ENCODE measurements at regions not wholly inside any gene's neighbourhood (a gene's known extent, or its start where the extent isn't known, plus 50 kb on each side); places are given as distances from the start of the nearest gene placed in this dataset.

DNA sequence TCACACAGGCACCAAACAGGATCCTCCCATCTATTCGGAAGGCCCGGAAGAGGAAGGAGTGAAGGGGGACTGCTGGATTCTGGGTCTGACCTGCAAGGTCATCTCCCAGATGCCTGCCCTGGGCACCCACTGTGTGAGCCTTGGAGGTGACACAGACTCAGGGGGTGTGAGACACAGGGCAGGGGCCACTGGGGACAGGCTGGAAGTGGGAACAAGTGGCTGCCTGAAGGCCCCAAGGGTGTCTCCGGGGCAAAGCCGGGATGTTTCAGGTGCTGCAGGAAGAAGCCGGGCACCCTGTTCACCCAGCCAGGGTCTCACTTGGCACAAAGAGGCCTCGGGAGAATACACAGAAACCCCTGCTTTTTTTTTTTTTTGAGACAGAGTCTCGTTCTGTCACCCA, 385.5 kb downstream of the CTTN start:
- Histone ChIP-seq H3K27me3 (ENCODE audit: control insufficient read depth in 1 of 2, insufficient read depth in 2 of 2, low read length in 2 of 2) (no peaks in the 10 kb centered on the region), H3K9me3 (ENCODE audit: low read length) (no peaks in the 10 kb centered on the region), H4K20me1 (ENCODE audit: insufficient read depth, low read length) (peaks cover 24% of the 10 kb centered on the region), H3K9ac (ENCODE audit: insufficient read depth, low read depth, low read length) (no peak overlapping the region), H2AFZ (ENCODE audit: low read length) (no peak overlapping the region), H3K27ac (ENCODE audit: extremely low read length, insufficient read depth, low read length) (no peak overlapping the region), H3K4me1 (ENCODE audit: insufficient read depth, low read length) (no peaks in the 10 kb centered on the region), H3K36me3 (replicated peaks in 1 of 2; ENCODE audit: control insufficient read depth in 1 of 2, insufficient read depth in 2 of 2, low read length in 2 of 2) (peaks cover 8 to 24% of the 10 kb centered on the region in 2 experiments; a peak in 4 of 5 replicates), H3K4me3 (replicated peaks in 1 of 3; ENCODE audit: insufficient read depth in 1 of 3, low read depth in 2 of 3, low read length in 3 of 3) (no peak overlapping the region), H3K4me2 (ENCODE audit: low read depth, low read length) (no peak overlapping the region), H3K79me2 (ENCODE audit: insufficient read depth, low read length) (peaks cover 2% of the 10 kb centered on the region)
- ChIA-PET CTCF (ENCODE audit: low intra/inter-chr PET ratio, low total read pairs) (no interaction called here), POLR2A (no interaction called here)
- ATAC-seq (no peak), FAIRE-seq (no peak), DNase-seq (ENCODE audit: low spot score) (no peak)
- WGBS (ENCODE audit: low lambda C conversion rate), result 96% methylated on average over 7 of the region's 7 CpGs
- intact Hi-C loops (cut with micrococcal nuclease; ENCODE audit: unreplicated experiment), result no loop called here
- in situ Hi-C loops (cut with HindIII; ENCODE audit: extremely low pct_ligation_motif_present, low pct_unique_long_range_greater_than_20kb), result no loop called here
- BruUV-seq (replicated peaks), result no TSS peak
- TF ChIP-seq HMG20A (CRISPR knock-in tag; IDR thresholded peaks at IDR 0.05; ENCODE audit: borderline replicate concordance) (no peak), ZNF337 (CRISPR knock-in tag; IDR thresholded peaks at IDR 0.05; ENCODE audit: borderline replicate concordance, low read depth) (no peak), MAX (IDR thresholded peaks at IDR 0.05) (no peak), CENPX (CRISPR knock-in tag; IDR thresholded peaks at IDR 0.05) (no peak), MLXIP (CRISPR knock-in tag; IDR thresholded peaks at IDR 0.05; ENCODE audit: borderline replicate concordance) (no peak), HNRNPL (IDR thresholded peaks at IDR 0.05; ENCODE audit: low read depth, low read length) (no peak), ZC3H13 (CRISPR knock-in tag; IDR thresholded peaks at IDR 0.05) (no peak), ZNF207 (IDR thresholded peaks at IDR 0.05; ENCODE audit: borderline replicate concordance) (no peak), ZNF589 (CRISPR knock-in tag; conservative IDR thresholded peaks at IDR 0.05) (no peak), ZNF335 (CRISPR knock-in tag; IDR thresholded peaks at IDR 0.05) (no peak), ZNF382 (CRISPR knock-in tag; IDR thresholded peaks at IDR 0.05; ENCODE audit: borderline replicate concordance) (no peak), PRDM15 (CRISPR knock-in tag; IDR thresholded peaks at IDR 0.05) (no peak)
- TF ChIP-seq, protein P1, sequence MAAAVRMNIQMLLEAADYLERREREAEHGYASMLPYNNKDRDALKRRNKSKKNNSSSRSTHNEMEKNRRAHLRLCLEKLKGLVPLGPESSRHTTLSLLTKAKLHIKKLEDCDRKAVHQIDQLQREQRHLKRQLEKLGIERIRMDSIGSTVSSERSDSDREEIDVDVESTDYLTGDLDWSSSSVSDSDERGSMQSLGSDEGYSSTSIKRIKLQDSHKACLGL (CRISPR knock-in tag; IDR thresholded peaks at IDR 0.05), result no peak
